GM18508 (cell line): ENCODE measurements at regions not wholly inside any gene's neighbourhood (a gene's known extent, or its start where the extent isn't known, plus 50 kb on each side); places are given as distances from the start of the nearest gene placed in this dataset.
"Not testable (repeated sequence)": the region's sequence is repeated elsewhere in the genome, so short reads cannot be mapped to it uniquely, and the experiment has no call there.

Experiments used
- ATAC-seq: cut with Tn5 transposase; IDR thresholded peaks from one replicate; pipeline ENCODE4 v1.9.1; 2021; ENCODE audit warnings: moderate number of reproducible peaks; ENCODE audit not compliant: insufficient read depth, unreplicated experiment

DNA sequence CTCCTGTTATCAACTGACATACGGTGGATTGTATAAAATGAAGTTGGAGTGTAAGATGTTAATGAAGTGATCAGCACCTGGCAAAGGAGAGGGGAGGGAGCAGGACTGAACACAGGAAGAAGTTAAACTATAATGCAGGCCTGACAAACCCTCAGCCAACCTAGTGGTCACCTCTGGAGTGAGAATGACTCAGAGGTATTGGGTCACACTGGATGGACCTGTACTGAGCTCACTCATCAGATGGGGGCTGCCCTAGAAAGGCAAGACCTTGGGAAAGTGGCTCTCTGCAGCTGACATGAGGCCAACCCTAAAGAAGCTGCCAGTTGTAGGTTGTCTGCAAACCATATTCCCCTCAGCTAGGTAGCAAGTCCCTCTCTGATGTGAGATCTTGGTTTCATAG is 193.3 kb upstream of the HTR1E start:
- ATAC-seq, result no peak

GRCh38 chr6:86738078-86738477 is 199.2 kb upstream of the HTR1E start:
- no peak for ATAC-seq

- not testable (repeated sequence) for ATAC-seq
Measured at GRCh38 chr6:86731631-86732030, 205.7 kb upstream of the HTR1E start.

DNA sequence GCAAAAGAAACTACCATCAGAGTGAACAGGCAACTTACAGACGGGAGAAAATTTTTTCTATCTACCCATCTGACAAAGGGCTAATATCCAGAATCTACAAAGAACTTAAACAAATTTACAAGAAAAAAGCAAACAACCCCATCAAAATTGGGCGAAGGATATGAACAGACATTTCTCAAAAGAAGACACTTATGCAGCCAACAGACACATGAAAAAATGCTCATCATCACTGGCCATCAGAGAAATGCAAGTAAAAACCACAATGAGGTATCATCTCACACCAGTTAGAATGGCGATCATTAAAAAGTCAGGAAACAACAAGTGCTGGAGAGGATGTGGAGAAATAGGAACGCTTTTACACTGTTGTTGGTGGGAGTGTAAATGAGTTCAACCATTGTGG is 206.6 kb upstream of the HTR1E start:
- ATAC-seq, result not testable (repeated sequence)

DNA sequence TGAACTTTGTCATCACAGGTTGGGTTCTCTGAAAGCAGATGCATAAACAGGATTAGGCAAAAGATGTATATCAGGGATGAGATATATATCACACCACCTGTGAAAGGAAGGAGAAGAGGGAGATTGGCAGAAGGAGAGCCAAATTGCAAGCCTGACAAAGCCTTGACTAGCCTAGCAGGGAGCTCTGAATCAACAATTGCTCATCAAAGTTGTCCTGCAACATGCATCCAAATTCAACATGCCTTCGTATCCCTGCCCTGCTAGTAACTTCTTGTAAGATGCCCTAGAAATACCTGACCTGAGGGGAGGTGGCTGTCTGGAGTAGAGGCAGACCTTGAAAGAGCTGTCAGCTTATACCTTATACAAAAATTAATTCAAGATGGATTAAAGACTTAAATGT is 207.1 kb upstream of the HTR1E start:
- ATAC-seq, result no peak

DNA sequence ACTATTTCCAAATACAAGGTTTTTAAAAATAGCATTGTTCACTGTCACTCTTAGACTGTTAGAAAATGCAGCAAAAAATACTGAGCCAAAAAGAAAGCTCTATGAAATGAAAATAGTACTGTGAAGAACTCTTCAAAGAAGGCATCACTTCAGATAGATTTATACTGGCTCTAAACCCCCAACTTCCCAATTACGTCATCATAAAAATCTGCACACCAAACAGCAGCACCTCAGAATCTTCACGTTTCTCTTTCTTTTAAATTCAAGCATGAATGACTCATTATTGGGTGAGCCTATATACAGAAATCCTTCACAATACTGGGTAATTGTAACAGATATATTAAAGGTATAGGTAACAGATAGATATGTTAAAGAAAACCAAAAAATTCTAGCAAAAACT is 208.4 kb upstream of the HTR1E start:
- ATAC-seq, result no peak

DNA sequence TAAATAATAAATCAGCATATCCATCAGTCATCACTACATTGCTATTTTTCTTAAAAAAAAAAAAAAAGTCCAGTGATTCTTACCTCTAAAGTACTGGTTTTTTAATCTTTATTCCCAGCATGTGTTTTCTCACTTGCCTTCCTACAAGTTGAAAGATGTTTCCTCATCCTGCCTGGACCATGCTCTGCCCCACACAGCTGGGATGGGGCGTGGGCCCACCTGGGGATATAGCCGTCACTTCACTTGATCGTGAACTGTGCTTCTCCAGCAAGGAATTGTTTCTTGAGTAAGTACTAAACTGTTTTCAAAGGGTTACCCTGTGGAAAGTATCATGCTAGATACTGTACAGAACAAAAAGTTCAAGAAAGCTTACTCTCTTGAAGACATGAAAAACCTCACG is 212.6 kb upstream of the HTR1E start:
- ATAC-seq, result no peak

GRCh38 chr6:86723729-86724128 is 213.6 kb upstream of the HTR1E start:
- no peak for ATAC-seq

DNA sequence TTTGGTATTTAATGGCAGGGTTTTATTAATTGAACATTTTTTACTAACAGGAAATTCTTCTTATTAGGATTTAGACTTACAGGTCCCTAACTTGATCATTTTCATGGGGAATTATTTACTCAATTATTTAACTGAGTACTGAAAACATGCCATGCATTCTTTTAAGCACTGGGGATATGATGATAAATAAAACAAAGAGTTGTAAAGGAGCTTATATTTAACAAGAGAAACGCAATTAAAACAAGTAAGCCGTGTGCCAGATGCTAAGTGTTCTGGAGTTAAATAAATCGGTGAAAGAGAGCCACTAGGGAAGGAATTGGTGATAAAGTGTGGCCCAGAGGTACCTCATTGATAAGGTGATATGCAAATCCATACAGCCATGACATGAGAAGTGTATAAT is 214.2 kb upstream of the HTR1E start:
- ATAC-seq, result no peak

DNA sequence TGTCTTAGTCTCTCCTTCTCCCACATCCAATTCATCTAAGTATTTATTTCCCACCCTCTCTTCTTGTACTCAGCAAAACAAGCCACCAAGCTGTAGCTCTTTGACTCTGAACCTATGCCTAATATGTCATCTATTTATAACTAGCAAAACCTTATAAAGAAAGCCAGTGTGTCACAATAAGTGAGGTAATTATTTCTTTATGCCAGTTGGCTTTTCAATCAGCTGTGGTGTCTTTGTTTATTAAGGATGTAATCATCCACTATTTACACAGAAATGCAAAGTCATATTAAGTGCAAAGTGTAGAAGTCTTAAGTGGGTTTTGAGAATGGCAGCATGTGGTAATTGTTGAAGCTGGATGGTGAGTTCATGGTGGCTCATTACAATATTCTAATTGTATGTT is 215.2 kb upstream of the HTR1E start:
- no peak for ATAC-seq

DNA sequence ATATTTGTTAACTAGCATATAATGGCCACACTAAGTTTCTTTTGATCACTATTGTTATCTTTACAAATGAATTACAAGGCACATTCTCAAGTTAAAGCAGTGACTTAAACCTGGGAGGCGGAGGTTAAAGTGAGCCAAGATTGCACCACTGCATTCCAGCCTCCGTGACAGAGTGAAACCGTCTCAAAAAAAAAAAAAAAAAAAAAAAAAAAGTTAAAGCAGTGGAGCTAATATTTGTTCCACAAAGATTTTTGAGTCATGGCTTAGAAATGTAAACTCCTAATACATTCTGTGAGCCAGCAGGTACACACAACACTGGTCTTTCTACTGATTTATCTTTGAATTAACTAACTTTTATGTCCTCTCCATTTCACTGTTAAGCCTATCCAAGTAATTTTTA is 221.7 kb upstream of the HTR1E start:
- no peak for ATAC-seq

- ATAC-seq, result no peak
Measured at GRCh38 chr6:86712039-86712438, 225.3 kb upstream of the HTR1E start.

DNA sequence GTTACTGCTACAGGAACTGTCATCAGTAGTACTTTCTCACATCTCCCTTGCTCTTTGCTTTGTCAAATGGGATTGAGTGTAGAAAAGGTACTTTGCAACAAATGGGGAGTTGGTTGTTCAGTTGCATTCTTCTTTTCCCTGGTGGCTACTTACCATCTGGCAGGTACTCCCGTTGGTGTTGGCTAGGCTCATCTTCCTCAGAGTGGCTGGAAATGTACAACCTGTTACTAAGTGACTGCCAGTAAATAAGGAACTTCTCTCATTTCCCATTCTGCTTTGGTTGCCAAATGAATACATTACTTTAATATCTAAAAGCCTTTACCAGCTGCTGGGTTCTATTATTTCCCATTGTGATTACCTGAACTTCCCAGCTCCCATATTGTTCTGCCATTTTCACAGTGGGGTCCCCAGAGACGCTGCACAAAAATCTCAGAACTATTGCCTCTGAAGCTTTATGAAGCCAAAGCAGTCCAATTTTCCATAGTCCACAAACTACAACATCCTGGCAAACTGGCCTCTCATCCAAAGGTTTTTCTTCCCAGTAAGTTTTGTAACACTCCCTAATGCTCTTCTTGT is 229.7 kb upstream of the HTR1E start:
- ATAC-seq, result no peak

- ATAC-seq, result peak; percentile 78
Measured at GRCh38 chr6:86706449-86706848, 230.9 kb upstream of the HTR1E start.

DNA sequence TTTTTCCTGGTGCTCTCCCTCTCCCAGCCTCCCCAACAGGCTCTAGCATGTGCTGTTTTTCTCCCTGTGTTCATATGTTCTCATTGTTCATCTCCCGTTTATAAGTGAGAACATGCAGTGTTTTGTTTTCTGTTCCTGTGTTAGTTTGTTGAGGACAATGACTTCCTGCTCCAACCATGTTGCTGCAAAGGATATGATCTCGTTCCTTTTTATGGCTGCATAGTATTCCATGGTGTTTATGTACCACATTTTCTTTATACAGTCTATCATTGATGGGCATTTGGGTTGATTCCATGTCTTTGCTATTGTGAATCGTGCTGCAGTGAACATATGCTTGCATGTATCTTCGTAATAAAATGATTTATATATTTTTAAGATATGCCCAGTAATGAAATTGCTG is 236.1 kb upstream of the HTR1E start:
- not testable (repeated sequence) for ATAC-seq

GRCh38 chr6:86686496-86686895 is 250.8 kb upstream of the HTR1E start:
- no peak for ATAC-seq

DNA sequence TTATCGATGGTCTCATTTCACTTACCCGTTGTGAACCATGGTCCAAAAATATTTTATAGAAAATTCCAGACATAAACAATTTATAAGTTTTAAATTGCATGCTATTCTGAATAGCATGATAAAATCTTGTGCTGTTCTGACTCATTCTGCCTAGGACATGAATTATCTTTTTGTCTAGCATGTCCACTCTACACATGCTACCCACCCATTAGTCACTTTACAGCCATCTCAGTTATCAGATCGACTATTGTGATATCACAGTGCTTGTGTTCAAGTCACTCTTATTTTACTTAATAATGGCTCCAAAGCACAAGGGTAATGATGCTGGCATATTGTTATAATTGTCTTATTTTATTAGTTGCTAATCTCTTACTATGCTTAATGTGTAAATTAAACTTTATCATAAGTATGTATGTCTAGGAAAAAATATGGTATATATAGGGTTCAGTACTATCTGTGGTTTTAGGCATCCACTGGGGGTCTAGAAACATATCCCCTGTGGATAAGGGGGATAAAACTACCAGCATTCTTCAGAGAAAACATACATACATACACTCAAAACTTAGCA is 252.0 kb upstream of the HTR1E start:
- ATAC-seq, result no peak

- ATAC-seq, result no peak
Measured at GRCh38 chr6:86683132-86683908, 254.0 kb upstream of the HTR1E start.

DNA sequence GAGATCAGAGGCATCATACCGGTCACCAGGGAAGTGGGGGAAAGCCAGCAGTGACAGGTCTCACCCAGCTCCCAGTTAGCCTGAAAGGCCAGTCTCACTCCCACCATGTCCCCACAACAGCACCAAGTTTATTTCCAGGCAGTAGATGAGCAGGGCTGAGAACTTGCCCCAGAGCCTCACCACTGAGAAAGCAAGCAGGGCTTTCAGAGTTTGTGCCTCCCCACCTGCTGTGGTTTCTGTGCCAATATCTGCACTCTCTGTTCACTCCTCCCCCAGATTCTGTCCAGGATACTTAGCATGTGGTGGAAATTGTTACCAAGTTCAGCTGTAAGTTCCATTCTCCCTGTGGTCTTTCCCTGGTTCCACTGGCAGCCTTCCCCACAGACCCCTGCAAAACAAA is 255.0 kb upstream of the HTR1E start:
- ATAC-seq, result no peak

DNA sequence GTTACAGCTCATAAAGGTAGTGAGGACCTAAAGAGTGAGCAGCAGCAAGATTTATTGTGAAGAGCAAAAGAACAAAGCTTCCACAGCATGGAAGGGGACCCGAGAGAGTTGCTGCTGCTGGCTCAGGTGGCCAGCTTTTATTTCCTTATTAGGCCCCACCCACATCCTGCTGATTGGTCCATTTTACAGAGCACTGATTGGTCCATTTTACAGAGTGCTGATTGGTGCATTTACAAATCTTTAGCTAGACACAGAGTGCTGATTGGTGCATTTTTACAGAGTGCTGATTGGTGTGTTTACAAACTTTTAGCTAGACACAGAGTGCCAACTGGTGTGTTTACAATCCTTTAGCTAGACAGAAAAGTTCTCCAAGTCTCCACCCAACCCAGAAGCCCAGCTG is 256.2 kb upstream of the HTR1E start:
- not testable (repeated sequence) for ATAC-seq

DNA sequence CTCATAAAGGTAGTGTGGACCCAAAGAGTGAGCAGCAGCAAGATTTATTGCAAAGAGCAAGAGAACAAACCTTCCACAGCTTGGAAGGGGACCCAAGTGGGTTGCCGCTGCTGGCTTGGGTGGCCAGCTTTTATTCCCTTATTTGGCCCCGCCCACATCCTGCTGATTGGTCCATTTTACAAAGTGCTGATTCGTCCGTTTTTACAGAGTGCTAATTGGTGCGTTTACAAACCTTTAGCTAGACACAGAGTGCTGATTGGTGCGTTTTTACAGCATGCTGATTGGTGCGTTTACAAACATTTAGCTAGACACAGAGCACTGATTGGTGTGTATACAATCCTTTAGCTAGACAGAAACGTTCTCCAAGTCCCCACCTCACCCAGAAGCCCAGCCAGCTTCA is 265.2 kb upstream of the HTR1E start:
- not testable (repeated sequence) for ATAC-seq

DNA sequence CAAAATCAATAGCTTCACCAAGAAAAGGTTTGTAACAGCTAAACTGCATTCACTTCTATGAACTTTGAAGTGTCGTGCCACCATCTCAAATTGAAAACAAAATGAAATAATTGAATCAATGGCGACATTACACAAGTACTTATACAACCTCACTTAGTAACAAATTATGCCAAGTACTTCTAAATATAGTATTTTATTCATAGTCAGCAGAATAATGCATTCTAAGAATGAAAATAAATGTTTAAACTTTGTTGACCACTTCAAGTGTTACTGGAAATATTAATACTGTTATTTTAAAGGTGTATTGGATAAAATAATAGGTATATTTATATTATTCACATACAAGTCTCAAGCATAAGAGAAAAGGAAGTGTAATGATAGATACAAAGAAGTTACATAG is 280.1 kb upstream of the HTR1E start:
- no peak for ATAC-seq
